ENCODE measurements at regions not wholly inside any gene's neighbourhood (a gene's known extent, or its start where the extent isn't known, plus 50 kb on each side); places are given as distances from the start of the nearest gene placed in this dataset.

GRCh38 chr13:83378908-83379307, 503.4 kb downstream of the SLITRK1 start:
- H3K9me1 ChIP-seq (replicated peaks; ENCODE audit: control insufficient read depth, extremely low read depth, insufficient read depth, low read length): no peaks in the 10 kb centered on the region
- no peak overlapping the region for H3K9ac ChIP-seq (replicated peaks; ENCODE audit: extremely low read depth, insufficient read depth, low read length)
- H3K79me2 ChIP-seq (ENCODE audit: control insufficient read depth, insufficient read depth, low read length): no peaks in the 10 kb centered on the region
- intact Hi-C loops (cut with micrococcal nuclease): no loop called here
- DNase-seq (ENCODE audit: low read depth, low spot score) (no peak), FAIRE-seq (no peak)
- H3K27me3 ChIP-seq (ENCODE audit: control insufficient read depth in 2 of 2, insufficient read depth in 2 of 2, low read length in 2 of 2): no peaks in the 10 kb centered on the region
- TF ChIP-seq, protein P1, sequence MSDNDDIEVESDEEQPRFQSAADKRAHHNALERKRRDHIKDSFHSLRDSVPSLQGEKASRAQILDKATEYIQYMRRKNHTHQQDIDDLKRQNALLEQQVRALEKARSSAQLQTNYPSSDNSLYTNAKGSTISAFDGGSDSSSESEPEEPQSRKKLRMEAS (IDR thresholded peaks at IDR 0.05; ENCODE audit: insufficient read depth, insufficient read length): no peak
- TF ChIP-seq POLR2A (IDR thresholded peaks at IDR 0.05; ENCODE audit: low read depth, low read length): no peak
- no peak overlapping the region for H3K4me3 ChIP-seq (replicated peaks in 1 of 3; ENCODE audit: insufficient read depth in 1 of 3, low read depth in 1 of 3, low read length in 3 of 3)
- no TSS peak for BruUV-seq (replicated peaks)
- H3K36me3 ChIP-seq (ENCODE audit: control insufficient read depth in 2 of 2, extremely low read depth in 1 of 2, insufficient read depth in 2 of 2, low read length in 2 of 2): no peaks in the 10 kb centered on the region
- H2AFZ ChIP-seq (ENCODE audit: low read depth, low read length): no peak overlapping the region
- ChIA-PET CTCF (no interaction called here), POLR2A (no interaction called here)
- H3K27ac ChIP-seq (ENCODE audit: insufficient read depth, low read depth, low read length): no peak overlapping the region
- H4K20me1 ChIP-seq (replicated peaks; ENCODE audit: control insufficient read depth, extremely low read depth, insufficient read depth, low read length): no peaks in the 10 kb centered on the region
- no peak overlapping the region for H3K4me2 ChIP-seq (ENCODE audit: insufficient read depth, low read length)
- H3K4me1 ChIP-seq (ENCODE audit: control insufficient read depth, extremely low read depth, insufficient read depth, low read length): no peaks in the 10 kb centered on the region
- peaks cover 4% of the 10 kb centered on the region for H3K9me3 ChIP-seq (replicated peaks; ENCODE audit: control insufficient read depth, insufficient read depth, low read length)
- dilution Hi-C loops (cut with MboI; ENCODE audit: extremely low pct_ligation_motif_present, low sequenced_read_pairs): no loop called here

GRCh38 chr13:83377491-83377890, 504.8 kb downstream of the SLITRK1 start:
- Histone ChIP-seq H3K4me3 (replicated peaks in 1 of 3; ENCODE audit: insufficient read depth in 1 of 3, low read depth in 1 of 3, low read length in 3 of 3) (no peak overlapping the region), H3K4me2 (ENCODE audit: insufficient read depth, low read length) (no peak overlapping the region), H3K79me2 (ENCODE audit: control insufficient read depth, insufficient read depth, low read length) (no peaks in the 10 kb centered on the region), H4K20me1 (replicated peaks; ENCODE audit: control insufficient read depth, extremely low read depth, insufficient read depth, low read length) (no peaks in the 10 kb centered on the region), H3K9me1 (replicated peaks; ENCODE audit: control insufficient read depth, extremely low read depth, insufficient read depth, low read length) (no peaks in the 10 kb centered on the region), H3K27ac (ENCODE audit: insufficient read depth, low read depth, low read length) (no peak overlapping the region), H3K4me1 (ENCODE audit: control insufficient read depth, extremely low read depth, insufficient read depth, low read length) (no peaks in the 10 kb centered on the region), H3K36me3 (ENCODE audit: control insufficient read depth in 2 of 2, extremely low read depth in 1 of 2, insufficient read depth in 2 of 2, low read length in 2 of 2) (no peaks in the 10 kb centered on the region), H3K27me3 (ENCODE audit: control insufficient read depth in 2 of 2, insufficient read depth in 2 of 2, low read length in 2 of 2) (no peaks in the 10 kb centered on the region), H3K9ac (replicated peaks; ENCODE audit: extremely low read depth, insufficient read depth, low read length) (no peak overlapping the region), H2AFZ (ENCODE audit: low read depth, low read length) (no peak overlapping the region), H3K9me3 (replicated peaks; ENCODE audit: control insufficient read depth, insufficient read depth, low read length) (peaks cover 6% of the 10 kb centered on the region)
- no TSS peak for BruUV-seq (replicated peaks)
- TF ChIP-seq GATA2 (IDR thresholded peaks at IDR 0.05; ENCODE audit: insufficient read depth, insufficient read length, low read depth, low read length): no peak
- no peak for TF ChIP-seq EZH2 (IDR thresholded peaks at IDR 0.05; ENCODE audit: borderline replicate concordance, low read depth, low read length, severe bottlenecking)
- no peak for TF ChIP-seq JUN (IDR thresholded peaks at IDR 0.05; ENCODE audit: borderline replicate concordance, insufficient read depth, insufficient read length, low read depth)
- no peak for TF ChIP-seq MYC (IDR thresholded peaks at IDR 0.05; ENCODE audit: low read depth, low read length)
- TF ChIP-seq, protein P1 (IDR thresholded peaks at IDR 0.05; ENCODE audit: insufficient read depth, insufficient read length): no peak
- no peak for TF ChIP-seq FOS (IDR thresholded peaks at IDR 0.05; ENCODE audit: borderline replicate concordance, insufficient read depth, low read length)
- TF ChIP-seq POLR2AphosphoS5 (IDR thresholded peaks at IDR 0.05; ENCODE audit: insufficient read depth, low read depth, low read length): no peak
- no peak for TF ChIP-seq POLR2A (IDR thresholded peaks at IDR 0.05; ENCODE audit: low read depth, low read length)
- TF ChIP-seq, protein P2, sequence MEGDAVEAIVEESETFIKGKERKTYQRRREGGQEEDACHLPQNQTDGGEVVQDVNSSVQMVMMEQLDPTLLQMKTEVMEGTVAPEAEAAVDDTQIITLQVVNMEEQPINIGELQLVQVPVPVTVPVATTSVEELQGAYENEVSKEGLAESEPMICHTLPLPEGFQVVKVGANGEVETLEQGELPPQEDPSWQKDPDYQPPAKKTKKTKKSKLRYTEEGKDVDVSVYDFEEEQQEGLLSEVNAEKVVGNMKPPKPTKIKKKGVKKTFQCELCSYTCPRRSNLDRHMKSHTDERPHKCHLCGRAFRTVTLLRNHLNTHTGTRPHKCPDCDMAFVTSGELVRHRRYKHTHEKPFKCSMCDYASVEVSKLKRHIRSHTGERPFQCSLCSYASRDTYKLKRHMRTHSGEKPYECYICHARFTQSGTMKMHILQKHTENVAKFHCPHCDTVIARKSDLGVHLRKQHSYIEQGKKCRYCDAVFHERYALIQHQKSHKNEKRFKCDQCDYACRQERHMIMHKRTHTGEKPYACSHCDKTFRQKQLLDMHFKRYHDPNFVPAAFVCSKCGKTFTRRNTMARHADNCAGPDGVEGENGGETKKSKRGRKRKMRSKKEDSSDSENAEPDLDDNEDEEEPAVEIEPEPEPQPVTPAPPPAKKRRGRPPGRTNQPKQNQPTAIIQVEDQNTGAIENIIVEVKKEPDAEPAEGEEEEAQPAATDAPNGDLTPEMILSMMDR (IDR thresholded peaks at IDR 0.05; ENCODE audit: extremely low read depth in 1 of 2, insufficient read depth in 1 of 2, low read depth in 1 of 2, low read length in 2 of 2): no peak
- dilution Hi-C loops (cut with MboI; ENCODE audit: extremely low pct_ligation_motif_present, low sequenced_read_pairs): no loop called here
- ChIA-PET POLR2A (no interaction called here), CTCF (no interaction called here)
- intact Hi-C loops (cut with micrococcal nuclease): no loop called here
- DNase-seq (ENCODE audit: low read depth, low spot score): no peak
- FAIRE-seq: no peak

Data from endothelial cell of umbilical vein (primary cell).